ENCODE measurements at regions not wholly inside any gene's neighbourhood (a gene's known extent, or its start where the extent isn't known, plus 50 kb on each side); places are given as distances from the start of the nearest gene placed in this dataset.
A peak's percentile ranks its signal among the peaks of the same experiment; 100 is the strongest.

DNA sequence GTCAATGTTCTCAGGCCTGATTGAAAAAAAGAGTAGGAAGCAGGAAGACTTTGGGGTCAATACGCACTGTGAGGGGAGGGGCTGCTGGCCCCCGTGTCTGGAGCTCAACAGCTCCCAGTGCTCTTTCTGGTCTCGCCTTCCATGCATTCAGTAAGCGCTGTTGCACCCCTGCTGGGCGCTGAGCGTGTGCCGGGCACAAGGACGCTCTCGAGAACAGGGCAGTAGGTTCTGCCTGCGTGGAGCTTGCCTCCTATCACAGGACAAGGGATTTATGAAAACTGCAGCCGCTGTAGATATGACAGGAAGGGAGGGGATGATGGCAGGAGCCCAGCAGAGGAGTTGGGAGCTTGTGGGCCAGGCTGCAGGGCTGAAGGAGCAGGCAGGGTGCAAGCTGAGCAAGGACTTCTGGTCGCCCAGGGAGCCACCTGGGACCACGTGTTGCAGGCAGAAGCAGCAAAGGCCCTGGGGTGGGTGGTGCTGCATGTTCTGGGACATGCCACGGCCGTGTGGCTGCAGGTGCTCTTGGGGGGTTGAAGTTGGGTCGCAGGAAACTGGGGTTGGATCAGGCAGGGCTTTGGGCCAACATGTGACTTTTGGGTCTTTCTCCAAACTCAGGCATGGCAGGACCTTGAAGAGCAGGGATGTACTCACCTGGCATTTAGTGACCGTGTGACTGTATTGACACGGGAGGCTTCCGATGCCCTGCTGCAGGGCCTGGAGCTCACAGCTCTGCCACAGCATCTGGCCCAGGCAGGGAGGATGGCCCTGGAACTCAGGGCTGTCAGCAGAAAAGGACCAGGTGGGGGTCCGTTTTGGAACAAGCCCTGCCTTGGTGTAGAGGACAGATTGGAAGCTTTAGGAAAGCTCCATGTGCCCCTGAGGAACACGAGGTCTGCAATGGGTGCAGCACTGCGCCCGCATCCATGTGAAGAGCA, 97.9 kb downstream of the CPZ start:
- H3K4me3 ChIP-seq, result no peak overlapping the region
- TF ChIP-seq, protein P1, sequence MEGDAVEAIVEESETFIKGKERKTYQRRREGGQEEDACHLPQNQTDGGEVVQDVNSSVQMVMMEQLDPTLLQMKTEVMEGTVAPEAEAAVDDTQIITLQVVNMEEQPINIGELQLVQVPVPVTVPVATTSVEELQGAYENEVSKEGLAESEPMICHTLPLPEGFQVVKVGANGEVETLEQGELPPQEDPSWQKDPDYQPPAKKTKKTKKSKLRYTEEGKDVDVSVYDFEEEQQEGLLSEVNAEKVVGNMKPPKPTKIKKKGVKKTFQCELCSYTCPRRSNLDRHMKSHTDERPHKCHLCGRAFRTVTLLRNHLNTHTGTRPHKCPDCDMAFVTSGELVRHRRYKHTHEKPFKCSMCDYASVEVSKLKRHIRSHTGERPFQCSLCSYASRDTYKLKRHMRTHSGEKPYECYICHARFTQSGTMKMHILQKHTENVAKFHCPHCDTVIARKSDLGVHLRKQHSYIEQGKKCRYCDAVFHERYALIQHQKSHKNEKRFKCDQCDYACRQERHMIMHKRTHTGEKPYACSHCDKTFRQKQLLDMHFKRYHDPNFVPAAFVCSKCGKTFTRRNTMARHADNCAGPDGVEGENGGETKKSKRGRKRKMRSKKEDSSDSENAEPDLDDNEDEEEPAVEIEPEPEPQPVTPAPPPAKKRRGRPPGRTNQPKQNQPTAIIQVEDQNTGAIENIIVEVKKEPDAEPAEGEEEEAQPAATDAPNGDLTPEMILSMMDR (IDR thresholded peaks at IDR 0.05), result no peak
- peak; percentile 65 for DNase-seq (ENCODE audit: low spot score)
- no peak overlapping the region for H3K27ac ChIP-seq

DNA sequence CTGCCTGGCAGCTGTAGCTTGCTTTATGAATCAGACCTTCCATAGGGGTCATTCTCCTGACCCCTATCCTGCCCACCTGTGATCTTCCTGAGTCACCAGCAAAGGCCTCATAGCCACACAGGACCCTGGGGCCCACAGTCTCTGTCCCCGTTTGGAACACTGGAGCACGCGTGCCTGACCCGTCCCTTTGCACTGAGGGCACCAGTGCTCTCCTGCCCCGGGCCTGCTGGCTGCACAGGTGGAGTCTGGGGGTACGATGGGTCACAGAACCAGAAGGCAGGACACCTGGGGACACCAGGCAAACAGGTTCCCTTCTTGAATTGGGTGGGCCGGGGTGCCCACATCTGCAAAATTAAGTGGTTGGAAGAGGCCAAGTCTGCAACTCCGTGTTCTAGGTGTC, 97.2 kb downstream of the CPZ start:
- TF ChIP-seq, protein P1 (IDR thresholded peaks at IDR 0.05), result no peak
- Histone ChIP-seq H3K4me3 (no peak overlapping the region), H3K27ac (no peak overlapping the region)
- no peak for DNase-seq (ENCODE audit: low spot score)

DNA sequence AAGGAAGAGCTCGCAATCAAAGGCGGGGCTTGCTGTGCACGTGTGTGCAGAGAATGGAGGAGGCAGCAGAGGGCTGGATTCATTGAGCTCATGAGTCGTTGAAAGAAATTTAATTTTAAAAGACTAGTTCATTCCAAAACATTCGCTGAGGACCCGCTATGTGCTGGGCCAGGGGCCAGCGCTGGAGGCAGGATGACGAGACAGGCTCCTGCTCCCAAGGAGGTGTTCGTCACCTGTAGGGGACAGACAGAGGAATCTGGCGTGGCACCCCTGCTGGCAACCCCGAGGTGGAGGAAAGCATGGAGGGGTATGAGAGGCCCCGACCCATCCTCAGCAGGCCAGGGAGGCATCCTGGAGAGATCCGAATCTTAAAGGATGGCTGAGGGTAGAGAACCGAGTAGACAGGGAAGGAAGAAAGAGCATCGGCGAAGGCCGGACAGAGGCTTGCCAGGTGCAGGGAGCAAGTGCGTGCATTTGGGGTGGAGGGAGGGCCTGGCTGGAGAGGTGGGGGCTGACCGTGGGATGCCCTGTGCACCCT, 96.4 kb downstream of the CPZ start:
- no peak overlapping the region for H3K27ac ChIP-seq
- TF ChIP-seq, protein P1 (IDR thresholded peaks at IDR 0.05), result no peak
- DNase-seq (ENCODE audit: low spot score), result peak; percentile 40
- H3K4me3 ChIP-seq, result no peak overlapping the region

DNA sequence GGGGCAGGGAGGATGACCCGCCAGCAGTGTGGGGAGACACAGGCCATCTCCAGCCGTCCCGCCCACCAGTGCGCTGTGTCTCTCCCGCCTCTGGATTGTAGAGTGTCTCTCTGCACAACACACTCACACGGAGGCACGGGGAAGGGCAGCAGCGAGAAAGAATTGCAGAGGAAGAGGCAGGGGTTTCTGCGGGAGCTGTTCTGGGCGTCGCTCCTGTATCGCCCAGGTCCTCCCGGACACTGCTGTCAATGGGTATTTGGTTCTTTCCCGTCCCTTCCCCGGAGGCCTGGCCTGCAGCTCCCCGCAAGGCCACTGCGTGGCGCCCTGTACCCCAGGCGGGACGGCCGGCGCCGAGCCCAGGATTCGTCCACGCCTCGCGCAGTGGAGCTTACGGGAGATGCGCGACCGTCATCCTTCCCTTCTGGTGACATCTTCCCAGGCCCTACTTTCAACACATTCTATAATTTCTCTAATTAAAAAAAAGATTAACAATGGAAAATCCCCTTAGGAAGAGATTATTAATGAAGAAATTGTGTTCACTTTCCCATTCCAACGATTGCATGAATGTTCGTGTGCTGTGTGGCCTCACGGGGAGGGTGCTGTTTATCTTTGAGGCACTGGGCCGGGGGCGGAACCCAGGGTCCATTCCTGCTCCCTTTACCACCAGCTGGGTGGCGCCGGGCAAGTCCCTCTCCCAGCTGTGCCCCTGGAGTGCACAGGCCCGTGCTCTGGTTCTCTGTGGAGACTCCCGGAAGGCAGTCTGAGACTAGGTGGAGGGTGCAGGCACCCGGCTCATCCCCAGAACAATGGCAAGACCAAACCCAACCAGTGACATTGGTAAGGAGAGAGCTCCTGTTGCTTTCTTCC, 95.7 kb downstream of the CPZ start:
- TF ChIP-seq, protein P1 (IDR thresholded peaks at IDR 0.05), result no peak
- Histone ChIP-seq H3K4me3 (no peak overlapping the region), H3K27ac (no peak overlapping the region)
- DNase-seq (ENCODE audit: low spot score), result peak; percentile 45

DNA sequence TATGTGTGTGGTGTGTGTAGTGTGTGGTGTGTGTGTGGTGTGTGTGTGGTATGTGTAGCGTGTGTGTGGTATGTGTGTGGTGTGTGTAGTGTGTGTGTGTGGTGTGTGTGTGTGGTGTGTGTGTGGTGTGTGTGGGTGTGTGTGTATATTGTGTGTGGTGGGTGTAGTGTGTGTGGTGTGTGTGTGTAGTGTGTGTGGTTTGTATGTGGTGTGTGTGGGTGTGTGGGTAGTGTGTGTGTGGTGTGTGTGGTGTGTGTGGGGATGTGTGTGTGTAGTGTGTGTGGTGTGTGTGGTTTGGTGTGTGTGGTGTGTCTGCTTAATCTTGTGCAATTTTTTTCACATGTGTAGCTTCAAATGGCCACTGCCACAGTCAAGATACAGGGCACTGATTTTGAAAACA, 94.5 kb downstream of the CPZ start:
- no peak for DNase-seq (ENCODE audit: low spot score)
- H3K4me3 ChIP-seq, result no peak overlapping the region
- TF ChIP-seq, protein P1 (IDR thresholded peaks at IDR 0.05), result no peak
- H3K27ac ChIP-seq, result no peak overlapping the region

DNA sequence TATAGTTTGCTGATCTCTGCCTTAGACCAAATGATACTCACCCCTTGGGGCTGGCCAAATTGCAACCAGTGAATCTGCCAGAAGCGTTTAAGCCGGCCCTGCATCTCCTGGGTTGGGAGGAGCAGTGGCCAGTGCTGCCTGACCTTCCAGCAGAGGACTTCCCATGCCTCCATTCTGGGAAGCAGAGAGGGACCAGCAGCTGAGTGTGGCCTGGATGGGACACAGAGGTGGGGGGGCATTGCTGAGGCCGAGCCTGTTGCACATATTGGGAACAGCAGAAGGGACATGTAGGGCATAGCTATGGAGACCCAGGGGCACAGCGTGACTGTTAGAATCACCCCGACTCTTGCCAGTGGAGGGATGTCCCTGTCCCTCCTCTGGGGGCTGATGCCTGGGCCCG, 93.3 kb downstream of the CPZ start:
- Histone ChIP-seq H3K27ac (no peak overlapping the region), H3K4me3 (no peak overlapping the region)
- DNase-seq (ENCODE audit: low spot score), result no peak
- TF ChIP-seq, protein P1 (IDR thresholded peaks at IDR 0.05), result no peak

All from coronary artery (tissue), 2 donors.